Kidney epithelial cell (primary cell): ENCODE measurements at regions not wholly inside any gene's neighbourhood (a gene's known extent, or its start where the extent isn't known, plus 50 kb on each side); places are given as distances from the start of the nearest gene placed in this dataset.

ENCODE experiments used
- DNase-seq: peaks from one replicate; pipeline ENCODE4 v3.0.0-alpha.2; 2010; ENCODE audit warnings: low read depth
- H3K27me3 ChIP-seq: 2 replicates; pipeline ENCODE4 v1.6.0; 2011; ENCODE audit warnings: low read length; ENCODE audit not compliant: control insufficient read depth, insufficient read depth
- H3K36me3 ChIP-seq: 2 replicates; pipeline ENCODE4 v1.5.1; 2011; ENCODE audit warnings: low read length; ENCODE audit not compliant: control insufficient read depth, insufficient read depth
- H3K4me3 ChIP-seq: 2 replicates; pipeline ENCODE4 v1.5.1; 2011; ENCODE audit warnings: low read depth, mild to moderate bottlenecking, control low read depth, low read length
- CTCF ChIP-seq: IDR thresholded peaks from 2 replicates; pipeline ENCODE4 v1.5.1; 2011; ENCODE audit warnings: mild to moderate bottlenecking, moderate library complexity, low read length, control low read depth, inconsistent platforms; ENCODE audit not compliant: insufficient read depth, poor library complexity, severe bottlenecking

- H3K27me3 ChIP-seq: no peaks in the 10 kb centered on the region
- TF ChIP-seq CTCF: no peak
- no peak overlapping the region for H3K4me3 ChIP-seq
- no peak for DNase-seq
- no peaks in the 10 kb centered on the region for H3K36me3 ChIP-seq
Observed at GRCh38 chr20:19945732-19946670, 71.2 kb upstream of the NAA20 start.

GRCh38 chr20:19947611-19948264 lies 69.4 kb upstream of the NAA20 start:
- no peak for TF ChIP-seq CTCF
- Histone ChIP-seq H3K36me3 (no peaks in the 10 kb centered on the region), H3K27me3 (no peaks in the 10 kb centered on the region), H3K4me3 (no peak overlapping the region)
- no peak for DNase-seq

- no peaks in the 10 kb centered on the region for H3K27me3 ChIP-seq
- no peaks in the 10 kb centered on the region for H3K36me3 ChIP-seq
- no peak overlapping the region for H3K4me3 ChIP-seq
- DNase-seq: no peak
- no peak for TF ChIP-seq CTCF
Observed at GRCh38 chr20:19949195-19949867, 67.8 kb upstream of the NAA20 start.

- Histone ChIP-seq H3K36me3 (no peaks in the 10 kb centered on the region), H3K27me3 (no peaks in the 10 kb centered on the region), H3K4me3 (no peak overlapping the region)
- no peak for TF ChIP-seq CTCF
- DNase-seq: no peak
Observed at GRCh38 chr20:19950042-19950441, 67.1 kb upstream of the NAA20 start.

GRCh38 chr20:19952392-19952791 lies 64.8 kb upstream of the NAA20 start:
- no peak for DNase-seq
- Histone ChIP-seq H3K4me3 (no peak overlapping the region), H3K27me3 (no peaks in the 10 kb centered on the region), H3K36me3 (peaks cover 1% of the 10 kb centered on the region)
- no peak for TF ChIP-seq CTCF
